GM12878 (cell line): ENCODE measurements at regions not wholly inside any gene's neighbourhood (a gene's known extent, or its start where the extent isn't known, plus 50 kb on each side); places are given as distances from the start of the nearest gene placed in this dataset.

Source experiments
- ATAC-seq: fragments of 200-7000 bp; cut with Tn5 transposase; 3 replicates; pipeline ENCODE4 v1.9.1; 2020; ENCODE audit warnings: mild to moderate bottlenecking, moderate library complexity
- BruUV-seq: library from RNA; stranded (reverse); fragments of 400-500 nt; replicated peaks from 2 replicates; lab custom pipeline; 2021; lab: Mats Ljungman, UMichigan
- CTCF ChIA-PET: fragments of 300-600 bp; sonication (Branson Sonifier 250); formaldehyde crosslinking; extraction: SDS; loops from one replicate; lab custom pipeline; 2021; ENCODE audit warnings: inconsistent platforms; lab: Yijun Ruan, JAX
- POLR2A ChIA-PET: fragments of 350-600 bp; formaldehyde crosslinking; extraction: SDS; loops from one replicate; lab custom pipeline; 2021; ENCODE audit warnings: inconsistent platforms; lab: Charles Lee
- RAD21 ChIA-PET: fragments of 300-600 bp; sonication (Branson Sonifier 250); formaldehyde crosslinking; loops from one replicate; lab custom pipeline; 2023; ENCODE audit warnings: antibody characterized with exemption; ENCODE audit not compliant: unreplicated experiment; lab: Charles Lee
- SMC1A ChIA-PET: fragments of 300-600 bp; sonication (Branson Sonifier 250); formaldehyde crosslinking; loops from one replicate; lab custom pipeline; 2023; ENCODE audit not compliant: unreplicated experiment, uncharacterized antibody; lab: Charles Lee
- DNase-seq: peaks from one replicate; pipeline ENCODE4 v3.0.0-alpha.2; 2011; ENCODE audit warnings: low read depth, low spot score
- FAIRE-seq: peaks from 3 replicates; lab custom pipeline; 2011; peaks lifted over from hg19 to GRCh38; lab: Jason Lieb, UNC
- H2AFZ ChIP-seq: 2 replicates; pipeline ENCODE4 v1.6.0; 2011; ENCODE audit warnings: low read depth, low read length, control low read depth; ENCODE audit not compliant: control insufficient read depth
- H3K27ac ChIP-seq: 2 replicates; pipeline ENCODE4 v1.5.1; 2011; ENCODE audit warnings: control low read depth; ENCODE audit not compliant: control insufficient read depth, insufficient read depth
- H3K27me3 ChIP-seq, 2 experiments: replicated peaks in 1 of 2; 2 replicates each; pipeline versions ENCODE4 v1.6.0 to v1.6.1; 2011; ENCODE audit warnings: low read length in 1 of 2; ENCODE audit not compliant: control insufficient read depth in 2 of 2, insufficient read depth in 2 of 2
- H3K36me3 ChIP-seq, 2 experiments: 2 replicates each; pipeline ENCODE4 v1.5.1; 2011; ENCODE audit warnings: low read length in 1 of 2; ENCODE audit not compliant: control insufficient read depth in 2 of 2, insufficient read depth in 2 of 2
- H3K4me1 ChIP-seq: 2 replicates; pipeline ENCODE4 v1.6.1; 2011; ENCODE audit warnings: mild to moderate bottlenecking, low read length, moderate library complexity, mixed read lengths; ENCODE audit not compliant: control insufficient read depth, insufficient read depth
- H3K4me2 ChIP-seq: 2 replicates; pipeline ENCODE4 v1.6.0; 2011; ENCODE audit warnings: control low read depth; ENCODE audit not compliant: control insufficient read depth, insufficient read depth
- H3K4me3 ChIP-seq: fragments of 200-600 bp; sonication (generic); 2 replicates; pipeline ENCODE4 v1.5.1; 2016
- H3K79me2 ChIP-seq: 2 replicates; pipeline ENCODE4 v1.6.0; 2011; ENCODE audit warnings: low read length; ENCODE audit not compliant: control insufficient read depth, insufficient read depth
- H3K9ac ChIP-seq: 2 replicates; pipeline ENCODE4 v1.8.0; 2011; ENCODE audit warnings: low read length, control low read depth, mixed read lengths; ENCODE audit not compliant: control insufficient read depth, insufficient read depth
- H3K9me3 ChIP-seq: replicated peaks from 3 replicates; pipeline ENCODE4 v1.5.1; 2011; ENCODE audit warnings: mild to moderate bottlenecking, low read length; ENCODE audit not compliant: control insufficient read depth, insufficient read depth
- H4K20me1 ChIP-seq: 2 replicates; pipeline ENCODE4 v1.6.0; 2011; ENCODE audit not compliant: control insufficient read depth, insufficient read depth
- ATF3 ChIP-seq: IDR thresholded peaks from 2 replicates; pipeline ENCODE4 v1.6.1; 2011; ENCODE audit warnings: low read depth, mild to moderate bottlenecking, low read length, moderate library complexity, borderline replicate concordance; ENCODE audit errors: extremely low read depth
- CUX1 ChIP-seq: IDR thresholded peaks from 2 replicates; pipeline ENCODE4 v1.6.1; 2012; ENCODE audit warnings: improper control_type of control experiment, low read depth, low read length; ENCODE audit not compliant: insufficient replicate concordance
- IKZF1 ChIP-seq: fragments of 450-650 bp; conservative IDR thresholded peaks from 2 replicates; pipeline ENCODE4 v1.6.1; 2017; ENCODE audit warnings: antibody characterized with exemption, mild to moderate bottlenecking
- NFIC ChIP-seq: IDR thresholded peaks from 2 replicates; pipeline ENCODE4 v1.6.1; 2012; ENCODE audit warnings: low read depth, mild to moderate bottlenecking, inconsistent platforms, low read length, moderate library complexity
- POLR2AphosphoS2 ChIP-seq: IDR thresholded peaks from 2 replicates; pipeline ENCODE4 v1.6.1; 2011; ENCODE audit warnings: low read depth, mild to moderate bottlenecking, low read length, improper control_type of control experiment, moderate library complexity
- RUNX3 ChIP-seq: IDR thresholded peaks from 2 replicates; pipeline ENCODE4 v1.6.1; 2012; ENCODE audit warnings: low read length, inconsistent platforms
- SUZ12 ChIP-seq: fragments of 200-600 bp; sonication (generic); IDR thresholded peaks from one replicate; pipeline ENCODE4 v1.6.1; 2018; ENCODE audit warnings: antibody characterized with exemption, mild to moderate bottlenecking; ENCODE audit not compliant: unreplicated experiment
- ZSCAN29 ChIP-seq: fragments of 450-650 bp; IDR thresholded peaks from 2 replicates; pipeline ENCODE4 v1.6.1; 2017; ENCODE audit warnings: mild to moderate bottlenecking, moderate library complexity
- WGBS: methylation state at CpG from one replicate; pipeline ENCODE4 v1.1.6; 2016; ENCODE audit warnings: low lambda C conversion rate; ENCODE audit not compliant: insufficient replicate concordance, insufficient coverage; ENCODE audit errors: missing lambda C conversion rate; 5-methylcytosine and 5-hydroxymethylcytosine counted together
- in situ Hi-C: fragments of 300-500 bp; cut with MboI; formaldehyde crosslinking; loops from 9 replicates; pipeline ENCODE4 v1.14.3; 2018; ENCODE audit warnings: mixed read lengths
- intact Hi-C: fragments of 100-400 bp; cut with micrococcal nuclease; formaldehyde crosslinking; loops from one replicate; pipeline ENCODE4 v1.14.2; 2022; ENCODE audit not compliant: unreplicated experiment
- TF ChIP-seq, protein P1 (sequence below): IDR thresholded peaks from 2 replicates; pipeline ENCODE4 v1.6.1; 2012; ENCODE audit warnings: mild to moderate bottlenecking, low read depth, low read length
- TF ChIP-seq, protein P2 (sequence below): fragments of 450-650 bp; IDR thresholded peaks from 2 replicates; pipeline ENCODE4 v1.6.1; 2017; ENCODE audit warnings: low read depth, mild to moderate bottlenecking, moderate library complexity

GRCh38 chr7:156178214-156178613 is 366.0 kb upstream of the SHH start (continued):
- TF ChIP-seq CUX1 (no peak), POLR2AphosphoS2 (no peak), ATF3 (no peak), SUZ12 (no peak)

DNA sequence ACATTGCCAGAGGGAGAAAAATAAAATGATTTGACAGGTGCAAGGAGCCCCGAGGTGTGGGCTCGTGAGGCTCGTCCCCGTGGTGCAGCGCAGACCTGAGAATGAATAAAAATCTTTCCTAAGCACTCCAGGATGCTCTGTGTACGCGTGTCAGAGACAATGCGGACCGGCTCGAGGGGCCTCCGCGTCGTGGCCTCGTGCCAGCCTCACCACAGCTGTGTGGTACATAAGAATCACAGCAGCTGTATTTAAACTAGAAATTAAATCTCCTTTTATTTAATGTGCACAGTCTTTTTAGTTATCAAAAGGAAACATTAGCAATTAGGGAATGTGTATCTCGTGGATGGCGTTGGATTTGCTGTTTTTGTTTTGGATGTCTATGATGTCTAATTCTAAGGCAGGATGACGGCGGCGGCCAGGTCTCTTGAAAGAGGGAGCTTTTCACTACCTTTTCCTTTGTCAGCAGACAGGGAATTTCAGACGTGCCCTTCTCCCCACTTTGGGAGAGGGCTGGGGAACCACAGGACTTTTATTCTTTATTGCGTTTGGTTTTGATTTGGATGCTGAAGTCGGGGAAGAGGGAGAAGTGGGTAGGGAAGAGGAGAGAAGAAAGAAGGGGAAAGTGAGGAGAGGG is 365.3 kb upstream of the SHH start:
- no TSS peak for BruUV-seq
- H3K4me1 ChIP-seq, result peaks cover 4% of the 10 kb centered on the region
- CTCF ChIA-PET, result no interaction called here
- TF ChIP-seq ZSCAN29 (no peak), NFIC (no peak), RUNX3 (no peak), IKZF1 (no peak)
- TF ChIP-seq, protein P1, sequence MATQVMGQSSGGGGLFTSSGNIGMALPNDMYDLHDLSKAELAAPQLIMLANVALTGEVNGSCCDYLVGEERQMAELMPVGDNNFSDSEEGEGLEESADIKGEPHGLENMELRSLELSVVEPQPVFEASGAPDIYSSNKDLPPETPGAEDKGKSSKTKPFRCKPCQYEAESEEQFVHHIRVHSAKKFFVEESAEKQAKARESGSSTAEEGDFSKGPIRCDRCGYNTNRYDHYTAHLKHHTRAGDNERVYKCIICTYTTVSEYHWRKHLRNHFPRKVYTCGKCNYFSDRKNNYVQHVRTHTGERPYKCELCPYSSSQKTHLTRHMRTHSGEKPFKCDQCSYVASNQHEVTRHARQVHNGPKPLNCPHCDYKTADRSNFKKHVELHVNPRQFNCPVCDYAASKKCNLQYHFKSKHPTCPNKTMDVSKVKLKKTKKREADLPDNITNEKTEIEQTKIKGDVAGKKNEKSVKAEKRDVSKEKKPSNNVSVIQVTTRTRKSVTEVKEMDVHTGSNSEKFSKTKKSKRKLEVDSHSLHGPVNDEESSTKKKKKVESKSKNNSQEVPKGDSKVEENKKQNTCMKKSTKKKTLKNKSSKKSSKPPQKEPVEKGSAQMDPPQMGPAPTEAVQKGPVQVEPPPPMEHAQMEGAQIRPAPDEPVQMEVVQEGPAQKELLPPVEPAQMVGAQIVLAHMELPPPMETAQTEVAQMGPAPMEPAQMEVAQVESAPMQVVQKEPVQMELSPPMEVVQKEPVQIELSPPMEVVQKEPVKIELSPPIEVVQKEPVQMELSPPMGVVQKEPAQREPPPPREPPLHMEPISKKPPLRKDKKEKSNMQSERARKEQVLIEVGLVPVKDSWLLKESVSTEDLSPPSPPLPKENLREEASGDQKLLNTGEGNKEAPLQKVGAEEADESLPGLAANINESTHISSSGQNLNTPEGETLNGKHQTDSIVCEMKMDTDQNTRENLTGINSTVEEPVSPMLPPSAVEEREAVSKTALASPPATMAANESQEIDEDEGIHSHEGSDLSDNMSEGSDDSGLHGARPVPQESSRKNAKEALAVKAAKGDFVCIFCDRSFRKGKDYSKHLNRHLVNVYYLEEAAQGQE, result no peak
- TF ChIP-seq, protein P2, sequence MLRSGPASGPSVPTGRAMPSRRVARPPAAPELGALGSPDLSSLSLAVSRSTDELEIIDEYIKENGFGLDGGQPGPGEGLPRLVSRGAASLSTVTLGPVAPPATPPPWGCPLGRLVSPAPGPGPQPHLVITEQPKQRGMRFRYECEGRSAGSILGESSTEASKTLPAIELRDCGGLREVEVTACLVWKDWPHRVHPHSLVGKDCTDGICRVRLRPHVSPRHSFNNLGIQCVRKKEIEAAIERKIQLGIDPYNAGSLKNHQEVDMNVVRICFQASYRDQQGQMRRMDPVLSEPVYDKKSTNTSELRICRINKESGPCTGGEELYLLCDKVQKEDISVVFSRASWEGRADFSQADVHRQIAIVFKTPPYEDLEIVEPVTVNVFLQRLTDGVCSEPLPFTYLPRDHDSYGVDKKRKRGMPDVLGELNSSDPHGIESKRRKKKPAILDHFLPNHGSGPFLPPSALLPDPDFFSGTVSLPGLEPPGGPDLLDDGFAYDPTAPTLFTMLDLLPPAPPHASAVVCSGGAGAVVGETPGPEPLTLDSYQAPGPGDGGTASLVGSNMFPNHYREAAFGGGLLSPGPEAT, result no peak

More for the DNA sequence above, 365.3 kb upstream of the SHH start:
- Histone ChIP-seq H3K36me3 (no peaks in the 10 kb centered on the region), H3K9ac (no peak overlapping the region), H3K79me2 (no peaks in the 10 kb centered on the region), H3K27me3 (no peaks in the 10 kb centered on the region; a peak in 1 of 4 replicates), H2AFZ (no peak overlapping the region), H3K4me3 (no peak overlapping the region), H3K4me2 (no peak overlapping the region), H4K20me1 (no peaks in the 10 kb centered on the region), H3K9me3 (no peaks in the 10 kb centered on the region), H3K27ac (no peak overlapping the region)
- SMC1A ChIA-PET, result no interaction called here
- 43% methylated on average over 22 of the region's 22 CpGs for WGBS
- POLR2A ChIA-PET, result no interaction called here
- DNase-seq (no peak), ATAC-seq (no peak), FAIRE-seq (no peak)
- intact Hi-C loops (no loop called here), in situ Hi-C loops (no loop called here)
- RAD21 ChIA-PET, result no interaction called here
